GM11168 (cell line): ENCODE measurements at regions not wholly inside any gene's neighbourhood (a gene's known extent, or its start where the extent isn't known, plus 50 kb on each side); places are given as distances from the start of the nearest gene placed in this dataset.
"Not testable (repeated sequence)": the region's sequence is repeated elsewhere in the genome, so short reads cannot be mapped to it uniquely, and the experiment has no call there.

Experiments
- in situ Hi-C: fragments of 300-500 bp; cut with MboI; formaldehyde crosslinking; loops from one replicate; pipeline ENCODE4 v1.12.0; 2022; ENCODE audit warnings: low sequenced_read_pairs; ENCODE audit not compliant: unreplicated experiment

GRCh38 chr2:185372188-185372587 is 366.4 kb upstream of the FSIP2 start:
- in situ Hi-C loops: no loop called here

GRCh38 chr2:185373229-185373628 is 365.4 kb upstream of the FSIP2 start:
- in situ Hi-C loops: no loop called here

DNA sequence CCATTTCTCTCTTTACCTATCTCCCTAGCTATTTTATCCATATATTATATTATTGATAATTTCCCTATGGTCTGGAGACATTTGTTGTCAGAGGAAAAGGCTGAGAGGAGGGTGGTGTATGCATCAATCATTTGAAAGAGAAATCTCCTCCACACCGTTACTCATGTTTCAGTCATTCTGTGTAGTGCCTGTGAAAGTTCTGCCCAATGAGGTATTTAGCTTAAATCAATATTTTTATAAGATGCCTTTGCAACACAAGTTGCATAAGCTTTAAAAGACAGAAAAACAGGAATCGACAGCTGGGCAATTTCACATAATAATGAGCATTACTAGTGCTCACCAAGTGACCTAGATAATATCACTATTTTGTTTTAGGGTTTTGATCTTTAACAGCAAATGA is 363.7 kb upstream of the FSIP2 start:
- in situ Hi-C loops: no loop called here

DNA sequence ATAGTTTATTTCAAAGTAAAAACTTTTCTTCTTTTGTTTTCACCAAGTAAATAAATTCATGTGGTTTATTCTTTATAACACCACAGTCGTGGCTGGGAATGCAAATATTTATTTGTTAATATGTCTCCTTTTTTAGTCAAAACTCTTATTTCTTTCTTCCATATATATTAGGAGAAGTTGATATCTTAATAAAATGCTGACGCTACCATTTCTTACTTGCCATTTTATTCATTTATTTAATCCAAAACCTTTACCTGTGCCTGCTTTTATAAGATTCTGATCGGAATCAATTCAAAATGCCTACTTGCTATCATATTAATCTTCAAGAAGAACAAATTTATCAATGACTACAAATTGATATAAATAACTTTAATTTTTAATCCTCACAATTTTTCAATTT is 362.9 kb upstream of the FSIP2 start:
- in situ Hi-C loops: no loop called here

DNA sequence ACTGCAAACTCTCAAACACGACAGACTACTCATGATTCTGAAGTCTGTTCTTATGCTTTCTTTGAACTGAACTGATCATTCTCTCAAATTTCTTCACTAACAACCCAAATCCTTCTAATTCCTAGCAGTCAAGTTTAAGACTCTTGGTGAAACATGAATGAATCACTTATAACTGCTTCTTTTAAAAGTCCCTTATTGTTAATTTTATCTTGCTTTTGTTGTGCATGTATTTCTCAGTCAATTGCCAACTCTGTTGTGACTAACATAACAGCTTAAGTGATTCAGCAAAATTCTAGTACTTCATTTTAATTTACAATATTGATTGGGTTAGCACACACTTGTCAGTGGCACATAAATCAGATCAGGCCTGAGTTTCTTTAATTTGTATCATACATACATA is 357.0 kb upstream of the FSIP2 start:
- in situ Hi-C loops: no loop called here

DNA sequence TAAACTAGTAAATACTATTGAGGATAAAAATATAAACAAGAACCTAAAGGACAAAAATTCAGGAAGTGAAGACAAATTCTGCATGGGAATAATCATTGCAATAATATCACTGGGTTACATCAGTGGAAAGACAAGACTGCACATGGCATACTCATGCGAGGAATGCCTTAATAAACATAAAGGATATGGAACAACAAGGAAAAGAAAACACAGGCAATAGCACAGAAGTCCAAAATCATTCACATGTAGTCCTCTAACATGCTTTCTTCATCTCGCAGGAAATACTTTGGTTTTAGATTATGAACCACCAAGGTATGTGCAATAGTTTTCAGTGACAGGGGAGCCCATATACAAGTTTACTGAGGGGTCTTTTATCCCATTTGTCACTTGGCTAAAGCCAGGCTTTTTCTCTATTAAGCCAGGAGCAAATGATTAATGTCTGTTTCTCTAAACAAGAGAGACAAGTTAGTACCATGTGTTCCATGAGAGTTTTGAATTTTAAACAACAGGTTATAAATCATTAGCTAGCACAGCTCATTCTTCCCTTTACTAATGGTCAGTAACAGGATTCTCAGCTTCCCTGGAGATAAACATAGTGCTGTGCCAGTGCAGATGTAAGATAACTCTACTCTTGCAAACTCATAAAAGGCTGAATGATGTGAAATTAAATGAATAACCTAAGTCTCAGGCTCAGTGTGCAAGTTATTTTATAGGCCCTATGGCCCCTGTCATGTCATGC is 353.6 kb upstream of the FSIP2 start:
- in situ Hi-C loops: no loop called here

GRCh38 chr2:185388226-185388625 is 350.4 kb upstream of the FSIP2 start:
- in situ Hi-C loops: no loop called here

DNA sequence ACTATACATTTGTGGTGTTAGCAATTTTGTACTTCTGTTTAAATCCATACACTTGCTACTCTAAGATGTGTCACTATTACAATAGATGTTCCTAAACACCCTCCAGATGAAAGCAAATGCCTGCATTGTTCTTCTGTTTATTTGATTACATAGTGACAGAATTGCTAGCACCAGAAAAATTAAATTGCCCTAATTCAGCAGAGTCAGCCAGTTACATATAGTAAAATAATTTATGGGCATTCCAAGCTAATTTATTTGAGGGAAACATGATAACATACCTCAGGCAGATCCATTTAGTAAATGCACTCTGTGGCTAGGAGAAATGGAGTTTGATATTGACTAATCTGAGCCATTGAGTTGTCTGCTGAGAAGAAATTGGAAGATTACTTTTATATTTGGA is 347.1 kb upstream of the FSIP2 start:
- in situ Hi-C loops: no loop called here

- in situ Hi-C loops: no loop called here
These were observed 345.5 kb upstream of the FSIP2 start for GRCh38 chr2:185393091-185393490.

GRCh38 chr2:185402474-185402873 is 336.1 kb upstream of the FSIP2 start:
- in situ Hi-C loops: no loop called here

- in situ Hi-C loops: no loop called here
These were observed 334.0 kb upstream of the FSIP2 start for GRCh38 chr2:185404578-185404977.

DNA sequence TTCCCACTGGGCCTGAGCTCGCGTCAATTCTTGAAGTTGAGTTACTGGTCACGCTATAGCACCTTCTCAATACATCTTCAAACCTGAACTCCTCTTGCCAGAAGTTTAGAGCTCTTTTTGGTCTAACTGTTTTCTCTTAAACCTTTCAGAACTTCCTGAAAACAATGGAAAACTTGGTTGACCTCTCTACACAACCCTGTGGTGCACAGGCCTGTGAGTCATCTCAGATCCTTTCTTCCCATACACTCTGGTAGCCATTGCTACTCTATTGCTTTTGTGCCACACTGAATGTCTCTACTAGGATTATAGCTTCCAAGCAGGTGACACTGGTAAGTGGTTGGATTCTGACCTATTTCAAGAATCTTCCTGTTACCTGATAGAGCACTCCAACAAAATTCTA is 321.5 kb upstream of the FSIP2 start:
- in situ Hi-C loops: no loop called here

DNA sequence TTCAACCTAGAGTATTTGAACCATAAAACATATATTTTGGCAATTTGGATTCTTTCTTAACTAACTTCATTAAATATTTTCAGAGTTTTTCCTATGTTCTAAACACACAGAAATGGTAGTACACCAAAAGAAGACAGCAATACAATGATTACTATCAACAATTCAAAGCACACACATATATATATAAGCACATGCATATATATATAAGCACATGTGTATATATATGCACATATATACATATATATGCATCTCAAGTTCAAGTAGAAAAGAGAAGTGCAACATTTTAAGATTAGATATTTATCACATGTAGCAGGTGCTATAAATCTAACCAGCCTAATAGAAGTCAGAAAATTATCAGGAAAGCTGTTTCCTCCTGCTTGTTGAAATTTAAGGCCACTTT is 320.9 kb upstream of the FSIP2 start:
- in situ Hi-C loops: no loop called here

GRCh38 chr2:185424958-185425629 is 313.5 kb upstream of the FSIP2 start:
- in situ Hi-C loops: not testable (repeated sequence)

DNA sequence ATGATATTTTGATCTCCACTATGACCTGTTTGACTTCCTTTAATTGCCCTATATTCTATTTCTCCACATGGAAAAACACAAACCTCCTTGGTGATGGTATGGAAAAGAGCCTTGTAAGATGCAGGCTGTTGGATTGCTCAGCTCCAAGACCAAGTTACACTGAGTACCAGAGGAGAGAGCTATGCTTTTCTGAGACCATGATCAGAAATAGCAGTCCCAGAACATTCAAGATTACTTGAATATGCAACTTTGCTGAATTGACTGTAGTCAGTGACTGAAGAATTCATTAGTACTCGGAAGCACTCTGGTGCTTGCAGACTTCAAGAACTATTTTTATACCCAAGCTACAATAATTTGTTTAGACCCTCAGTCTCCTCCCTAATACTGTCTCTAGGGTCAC is 310.6 kb upstream of the FSIP2 start:
- in situ Hi-C loops: no loop called here

DNA sequence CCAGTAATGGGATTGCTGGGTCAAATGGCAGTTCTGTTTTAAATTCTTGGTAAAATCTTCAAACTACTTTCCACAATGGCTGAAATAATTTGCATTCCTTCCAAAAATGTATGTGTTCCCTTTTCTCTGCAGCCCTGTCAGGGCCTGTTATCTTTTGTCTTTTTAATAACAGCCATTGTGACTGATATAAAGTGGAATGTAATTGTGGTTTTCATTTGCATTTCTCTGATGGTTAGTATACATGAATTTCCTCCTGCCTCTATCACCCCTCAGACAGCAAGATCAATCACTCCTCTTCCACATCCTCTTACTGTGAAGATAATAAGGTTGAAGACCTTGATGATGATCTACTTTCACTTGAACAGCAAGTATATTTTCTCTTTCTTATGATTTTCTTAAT is 304.8 kb upstream of the FSIP2 start:
- in situ Hi-C loops: no loop called here

DNA sequence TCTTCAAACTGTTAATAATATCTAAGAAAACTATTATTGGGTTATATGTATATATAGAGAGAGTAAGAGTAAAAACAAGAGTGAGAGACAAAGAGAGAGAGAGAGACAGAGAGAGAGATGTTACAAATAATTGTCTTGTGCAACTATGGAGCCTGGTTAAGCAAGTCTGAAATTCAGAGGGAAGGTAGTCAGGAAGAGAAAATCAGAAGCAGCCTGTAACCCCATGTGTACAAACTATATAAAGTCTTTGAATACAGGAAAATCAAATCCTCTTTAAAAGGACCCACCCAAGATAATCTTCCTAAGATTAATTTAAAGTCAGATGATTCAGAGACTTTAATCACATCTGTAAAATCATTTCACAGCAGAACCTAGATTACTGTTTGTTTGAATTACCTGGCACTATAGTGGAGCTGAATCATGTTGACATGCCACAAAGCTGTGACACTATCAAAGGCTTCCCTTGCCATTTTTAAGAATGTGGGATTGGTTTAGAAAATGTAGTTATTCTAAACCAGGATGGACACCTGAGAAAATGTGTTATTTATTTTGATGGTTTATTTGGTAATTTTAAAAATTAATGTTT is 301.7 kb upstream of the FSIP2 start:
- in situ Hi-C loops: no loop called here

DNA sequence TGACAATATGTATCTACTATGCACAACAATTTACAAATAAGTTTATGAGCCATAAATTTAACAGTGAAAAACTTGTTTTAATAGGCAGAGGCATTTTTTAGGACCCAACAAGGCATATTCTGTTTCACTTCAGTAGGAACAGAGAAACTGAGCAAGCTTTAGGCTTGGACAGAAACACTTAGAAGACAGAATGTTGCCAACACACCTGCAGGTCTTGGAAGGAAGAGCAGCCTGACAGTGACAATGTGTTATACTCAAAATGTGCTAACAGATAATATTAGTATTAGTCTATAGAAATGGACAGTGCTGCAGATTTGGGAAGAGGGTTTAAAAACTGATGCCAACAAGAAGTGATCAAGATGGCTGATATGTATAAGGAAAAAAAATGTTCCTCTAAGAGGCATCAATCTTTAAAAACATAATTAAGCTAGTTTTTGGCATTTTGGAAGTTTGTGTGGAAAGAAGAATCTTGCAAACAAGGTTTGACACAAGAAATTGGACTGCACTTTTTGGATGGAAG is 297.1 kb upstream of the FSIP2 start:
- in situ Hi-C loops: no loop called here

DNA sequence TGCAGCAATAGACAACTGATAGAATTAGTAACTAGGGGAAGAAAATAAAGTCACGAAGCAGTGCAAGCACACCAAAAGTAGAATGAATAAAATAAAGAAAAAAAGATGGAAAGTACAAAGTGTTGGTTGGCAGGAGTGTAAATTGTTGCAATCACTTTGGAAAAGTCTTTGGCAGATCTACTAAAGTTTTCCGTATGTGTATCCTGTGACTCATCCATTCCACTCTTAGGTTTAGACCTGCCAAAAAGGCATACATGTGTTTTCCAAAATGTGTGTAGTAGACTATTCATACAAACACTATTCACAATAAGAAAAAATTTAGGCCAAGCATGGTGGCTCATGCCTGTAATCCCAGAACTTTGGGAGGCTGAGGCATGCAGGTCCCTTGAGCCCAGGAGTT is 282.1 kb upstream of the FSIP2 start:
- in situ Hi-C loops: no loop called here

- in situ Hi-C loops: no loop called here
These were observed 275.1 kb upstream of the FSIP2 start for GRCh38 chr2:185463481-185463880.

- in situ Hi-C loops: no loop called here
These were observed 271.7 kb upstream of the FSIP2 start for GRCh38 chr2:185466915-185467314.
